Stimulated activated CD4-positive, alpha-beta T cell treated with anti-CD3 and anti-CD28 coated beads, Interleukin-12 subunit alpha, Interleukin-12 subunit beta, amount 100 ng/mL, for 24 hours (primary cell): ENCODE measurements at regions not wholly inside any gene's neighbourhood (a gene's known extent, or its start where the extent isn't known, plus 50 kb on each side); places are given as distances from the start of the nearest gene placed in this dataset.
"Not testable (repeated sequence)": the region's sequence is repeated elsewhere in the genome, so short reads cannot be mapped to it uniquely, and the experiment has no call there.

Source experiments
- DNase-seq, 2 experiments: peaks; one replicate each; pipeline ENCODE4 v3.0.0-alpha.2; 2020; ENCODE audit warnings: low read depth in 2 of 2

GRCh38 chr4:1572964-1573720 lies 111.0 kb downstream of the FAM53A start:
- no peak for DNase-seq

GRCh38 chr4:1572521-1572920 lies 111.6 kb downstream of the FAM53A start:
- no peak for DNase-seq

- no peak for DNase-seq
Measured at GRCh38 chr4:1572010-1572385, 112.1 kb downstream of the FAM53A start.

- DNase-seq, result no peak
Measured at GRCh38 chr4:1571165-1572009, 112.7 kb downstream of the FAM53A start.

DNA sequence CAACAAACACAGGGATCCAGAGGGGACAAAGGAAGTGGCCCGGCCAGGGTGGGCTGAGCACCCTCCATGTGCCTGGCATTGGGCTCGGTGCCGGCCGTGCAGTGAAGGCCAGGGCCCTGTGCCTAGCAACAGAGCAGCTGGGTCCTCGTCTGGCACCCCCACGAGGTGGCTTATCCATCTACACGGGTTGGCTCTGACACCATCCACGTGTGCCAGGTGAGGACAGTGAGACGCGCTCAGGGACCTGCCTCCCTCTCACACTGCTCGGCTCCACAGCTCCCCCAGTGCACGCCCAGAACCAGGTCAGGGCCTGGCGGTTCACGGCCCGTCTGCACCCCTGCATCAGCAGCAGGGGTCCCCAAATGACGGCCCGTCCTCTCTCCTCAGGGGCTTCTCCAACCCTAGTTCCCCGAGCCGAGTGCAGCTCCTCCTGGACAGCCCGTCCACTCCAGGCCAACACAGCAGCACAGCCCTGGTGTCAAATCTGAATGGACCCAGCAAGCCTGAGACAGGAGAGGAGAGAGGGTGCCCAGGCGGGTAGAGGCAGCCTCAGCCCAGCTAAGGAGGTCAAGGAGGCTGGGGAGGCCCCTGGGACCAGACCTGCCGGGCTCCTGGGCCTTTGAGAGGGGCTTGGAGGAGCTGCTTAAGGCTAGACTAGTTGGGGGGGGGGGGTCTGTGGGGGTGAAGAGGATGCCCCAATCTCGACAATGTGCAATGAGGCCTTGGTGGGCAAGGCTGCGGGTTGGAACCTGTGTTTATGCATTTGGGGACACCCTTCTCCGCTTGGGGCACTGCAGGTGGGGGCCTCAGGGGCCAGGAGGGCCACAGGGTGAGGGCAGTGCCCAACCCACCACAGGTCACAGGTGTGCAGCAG lies 113.6 kb downstream of the FAM53A start:
- DNase-seq, result no peak

GRCh38 chr4:1569461-1570151 lies 114.5 kb downstream of the FAM53A start:
- DNase-seq, result no peak

DNA sequence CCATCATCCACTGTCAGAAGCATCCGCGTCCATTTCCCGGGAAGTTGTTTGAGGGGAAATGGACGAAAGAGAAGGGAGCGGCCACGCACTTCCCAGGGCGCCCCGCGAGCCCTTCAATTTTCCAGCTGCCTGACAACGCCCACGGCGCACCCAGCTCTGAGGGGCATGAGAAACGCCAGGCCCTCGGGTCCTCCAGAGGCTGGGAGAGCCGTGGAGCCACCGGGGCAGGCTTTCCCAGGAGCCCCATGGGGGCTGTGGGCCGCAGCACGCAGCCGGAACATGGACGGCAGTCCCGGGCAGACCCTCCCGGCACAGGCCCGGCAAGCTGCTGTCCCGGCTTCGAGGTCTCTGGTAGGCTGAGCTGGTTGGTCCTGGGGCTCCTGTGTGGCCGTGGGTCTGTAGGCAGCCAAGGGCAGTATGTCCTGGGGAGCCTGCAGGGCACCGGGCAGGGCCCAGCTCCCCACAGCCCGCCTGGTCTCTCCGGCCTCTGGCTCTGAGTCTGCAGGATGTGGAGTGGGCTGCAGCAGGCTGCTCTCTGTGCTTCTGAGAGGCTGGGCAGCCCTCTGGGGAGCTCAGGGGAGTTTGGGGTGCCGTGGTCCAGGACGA lies 115.2 kb downstream of the FAM53A start:
- no peak for DNase-seq

GRCh38 chr4:1567808-1568581 lies 116.1 kb downstream of the FAM53A start:
- DNase-seq, result no peak

DNA sequence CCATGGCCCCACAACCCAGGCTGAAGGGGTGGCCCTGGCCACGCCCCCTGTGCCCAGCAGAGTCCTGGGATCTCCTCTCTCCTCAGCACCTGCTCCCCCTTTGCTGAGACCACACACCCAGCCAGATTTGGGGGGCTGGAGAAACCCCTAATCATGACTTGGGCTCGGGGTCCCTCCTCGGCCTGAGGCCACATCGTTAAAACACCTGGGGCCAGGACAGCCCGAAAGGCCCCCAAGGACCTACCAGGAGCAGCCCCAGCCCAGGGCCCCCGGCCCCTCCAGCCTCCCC lies 116.7 kb downstream of the FAM53A start:
- DNase-seq, result no peak

DNA sequence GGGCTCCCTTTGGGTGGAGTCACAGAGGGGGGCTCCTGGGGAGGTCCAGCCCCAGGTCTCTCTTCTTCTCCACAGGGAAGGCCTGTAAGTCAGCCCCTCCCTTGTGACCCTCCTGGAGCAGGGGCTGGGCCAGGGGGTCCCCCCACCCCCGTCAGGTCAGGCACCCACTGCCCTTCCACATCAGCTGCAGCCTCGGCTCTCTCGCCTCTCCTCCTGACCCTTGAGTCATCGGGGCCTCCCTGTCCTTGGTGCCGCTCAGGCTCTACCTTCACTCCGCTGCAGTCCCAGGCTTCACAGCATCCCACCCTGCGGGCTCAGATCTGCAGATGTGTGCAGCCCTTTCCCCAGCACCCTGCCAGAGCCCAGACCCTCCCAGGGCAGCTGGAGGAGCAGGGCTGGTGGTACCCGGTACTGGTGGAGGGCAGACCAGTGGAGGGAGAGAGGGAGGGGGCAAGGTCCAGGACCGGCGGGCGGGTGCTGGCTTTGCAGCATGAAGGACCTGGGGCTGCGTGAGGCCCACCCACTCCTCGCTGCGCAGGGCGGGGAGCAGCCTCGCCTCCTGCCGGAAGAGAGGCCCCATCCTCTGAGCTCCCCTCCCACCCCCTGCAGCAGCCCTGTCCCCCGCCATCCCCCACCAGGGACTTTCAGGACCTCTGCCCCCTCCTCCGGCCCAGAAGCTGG lies 117.1 kb downstream of the FAM53A start:
- no peak for DNase-seq

DNA sequence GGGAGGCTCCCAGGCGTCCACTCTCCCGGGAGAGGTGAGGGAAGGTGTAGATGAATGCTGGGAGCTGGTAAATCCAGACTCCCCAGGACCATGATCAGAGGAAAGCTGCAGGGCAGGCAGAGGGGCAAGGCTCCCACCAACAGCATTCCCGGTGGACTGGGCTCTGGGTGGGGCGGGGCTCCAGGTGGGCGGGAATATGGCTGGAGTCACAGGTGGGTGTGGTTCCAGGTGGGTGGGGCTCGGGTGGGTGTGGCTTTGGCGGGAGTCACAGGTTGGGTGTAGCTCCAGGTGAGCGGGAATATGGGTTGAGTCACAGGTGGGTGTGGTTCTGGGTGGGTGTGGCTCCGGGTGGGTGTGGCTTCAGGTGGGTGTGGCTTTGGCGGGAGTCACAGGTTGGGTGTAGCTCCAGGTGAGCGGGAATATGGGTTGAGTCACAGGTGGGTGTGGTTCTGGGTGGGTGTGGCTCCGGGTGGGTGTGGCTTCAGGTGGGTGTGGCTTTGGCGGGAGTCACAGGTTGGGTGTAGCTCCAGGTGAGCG lies 117.7 kb downstream of the FAM53A start:
- DNase-seq, result not testable (repeated sequence)

GRCh38 chr4:1565598-1566295 lies 118.4 kb downstream of the FAM53A start:
- DNase-seq, result no peak

DNA sequence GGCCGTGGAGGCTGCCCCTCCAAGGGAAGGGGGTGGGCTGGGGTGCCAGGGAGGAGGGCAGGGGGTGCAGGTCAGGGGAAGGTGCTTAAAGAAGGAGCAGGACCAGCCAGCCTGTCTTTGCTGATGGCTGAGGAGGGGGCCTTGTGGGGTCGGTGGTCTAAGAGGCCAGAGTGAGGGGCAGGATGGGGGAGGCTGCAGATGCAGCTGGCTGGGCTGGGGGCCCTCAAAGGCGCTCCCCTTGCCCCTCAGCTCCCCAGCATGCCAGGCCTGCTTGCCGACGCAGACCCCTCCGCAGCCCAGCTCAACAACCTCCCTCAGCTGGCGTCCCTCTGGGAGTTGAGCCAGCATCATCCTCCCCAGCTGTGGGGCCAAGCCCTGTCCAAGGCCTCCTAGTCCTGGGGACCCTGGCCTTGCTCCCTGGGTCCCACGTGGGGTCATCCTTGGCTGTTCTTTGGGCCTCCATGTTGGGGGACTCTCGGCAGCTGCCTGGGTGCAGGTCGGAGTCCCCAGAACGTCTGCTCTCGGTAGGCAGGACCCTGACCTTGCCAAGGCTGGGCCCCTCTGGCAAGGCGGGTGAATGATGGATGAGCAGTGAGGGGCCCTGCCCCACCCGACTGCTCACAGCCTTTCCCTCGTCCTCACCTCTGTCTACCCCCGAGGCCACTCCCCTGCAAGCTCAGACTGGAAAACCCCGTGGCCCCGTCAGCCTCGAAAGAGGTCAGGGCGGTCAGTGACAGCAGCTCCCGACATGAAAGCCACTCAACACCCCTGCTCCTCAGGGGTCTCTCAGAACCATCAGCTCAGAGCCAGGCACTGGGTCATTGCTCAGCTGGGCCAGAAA lies 119.4 kb downstream of the FAM53A start:
- DNase-seq, result no peak

GRCh38 chr4:1563768-1564485 lies 120.2 kb downstream of the FAM53A start:
- DNase-seq, result no peak

DNA sequence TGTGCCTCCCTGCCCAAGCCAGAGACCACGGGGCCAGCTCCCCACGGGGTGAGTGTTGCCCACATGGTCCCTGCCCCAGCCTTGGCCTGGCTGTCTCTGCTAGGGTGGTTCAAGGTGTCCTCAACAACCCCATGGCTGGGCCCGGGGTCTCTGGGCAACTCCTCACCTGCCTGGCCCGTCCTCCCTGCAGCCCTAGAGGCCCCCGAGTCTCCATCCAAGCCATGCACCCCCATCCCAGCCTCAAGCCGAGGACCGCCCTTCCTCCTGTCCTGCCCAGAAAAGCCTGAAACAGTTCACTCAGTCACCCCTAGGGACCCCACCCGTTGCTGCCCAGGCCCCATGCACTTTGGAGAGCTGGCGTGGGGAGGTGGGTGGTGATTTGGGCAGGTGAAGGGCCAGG lies 120.9 kb downstream of the FAM53A start:
- no peak for DNase-seq

- DNase-seq, result no peak
Measured at GRCh38 chr4:1562771-1563170, 121.3 kb downstream of the FAM53A start.

DNA sequence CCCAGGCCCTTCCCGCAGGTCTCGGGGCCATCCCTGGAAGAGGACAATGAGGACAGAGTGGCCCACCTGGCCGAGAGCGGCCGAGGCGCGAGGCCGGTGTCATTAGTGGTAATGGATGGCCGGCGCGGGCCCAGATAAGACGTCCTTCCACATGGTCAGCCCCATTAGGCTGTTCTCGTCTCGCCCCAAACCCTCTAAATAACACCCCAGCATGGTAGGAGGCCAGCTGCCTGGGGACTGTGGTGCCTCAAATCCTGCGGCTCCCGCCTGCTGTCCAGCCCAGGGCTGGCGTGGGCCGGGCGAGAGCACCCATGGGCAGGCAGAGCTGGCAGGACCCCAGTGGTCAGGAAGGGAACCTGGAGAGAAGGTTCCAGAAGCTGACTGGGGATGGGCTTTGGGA lies 121.7 kb downstream of the FAM53A start:
- DNase-seq, result no peak
